Endothelial cell of umbilical vein (primary cell): ENCODE measurements at regions not wholly inside any gene's neighbourhood (a gene's known extent, or its start where the extent isn't known, plus 50 kb on each side); places are given as distances from the start of the nearest gene placed in this dataset.

ENCODE experiments used
- BruUV-seq: library from RNA; stranded (reverse); fragments of 400-500 nt; replicated peaks from 2 replicates; lab custom pipeline; 2021; lab: Mats Ljungman, UMichigan
- CTCF ChIA-PET: fragments of 300-600, 350-600 bp; sonication (Branson Sonifier 250); formaldehyde crosslinking; loops from one replicate; lab custom pipeline; 2021; ENCODE audit warnings: antibody characterized with exemption, inconsistent platforms; lab: Charles Lee
- POLR2A ChIA-PET: fragments of 300-600, 350-600 bp; sonication (Branson Sonifier 250); formaldehyde crosslinking; loops from one replicate; lab custom pipeline; 2021; ENCODE audit warnings: antibody characterized with exemption, inconsistent platforms; lab: Charles Lee
- DNase-seq: peaks from one replicate; pipeline ENCODE4 v3.0.0-alpha.2; 2011; ENCODE audit warnings: low read depth, low spot score
- FAIRE-seq: peaks from 2 replicates; lab custom pipeline; 2011; peaks lifted over from hg19 to GRCh38; lab: Jason Lieb, UNC
- H2AFZ ChIP-seq: 2 replicates; pipeline ENCODE4 v1.6.0; 2012; ENCODE audit warnings: low read depth, low read length, control low read depth, inconsistent platforms
- H3K27ac ChIP-seq: 2 replicates; pipeline ENCODE4 v1.5.1; 2011; ENCODE audit warnings: low read depth, mild to moderate bottlenecking, control low read depth, low read length, moderate library complexity; ENCODE audit not compliant: insufficient read depth
- H3K27me3 ChIP-seq, 2 experiments: 2 replicates each; pipeline versions ENCODE4 v1.6.0 to v1.6.1; 2011; ENCODE audit warnings: low read length in 2 of 2, mixed read lengths in 1 of 2; ENCODE audit not compliant: control insufficient read depth in 2 of 2, insufficient read depth in 2 of 2
- H3K36me3 ChIP-seq, 2 experiments: 2 replicates in 1 of 2; 3 replicates in 1 of 2; pipeline ENCODE4 v1.5.1; 2011; ENCODE audit warnings: low read length in 2 of 2, mild to moderate bottlenecking in 1 of 2, moderate library complexity in 1 of 2; ENCODE audit not compliant: control insufficient read depth in 2 of 2, insufficient read depth in 2 of 2; ENCODE audit errors: extremely low read depth in 1 of 2
- H3K4me1 ChIP-seq: 3 replicates; pipeline ENCODE4 v1.5.1; 2011; ENCODE audit warnings: mild to moderate bottlenecking, low read length; ENCODE audit not compliant: control insufficient read depth, insufficient read depth; ENCODE audit errors: extremely low read depth
- H3K4me2 ChIP-seq: 2 replicates; pipeline ENCODE4 v1.6.1; 2011; ENCODE audit warnings: low read length, control low read depth, mixed read lengths; ENCODE audit not compliant: insufficient read depth
- H3K4me3 ChIP-seq, 3 experiments: fragments of 200-600 bp in 1 of 3; sonication (generic), shearing (Covaris generic) in 1 of 3; replicated peaks in 1 of 3; 2 replicates each; pipeline ENCODE4 v1.5.1; 2011 to 2016; ENCODE audit warnings: control low read depth in 3 of 3, low read length in 3 of 3, mild to moderate bottlenecking in 2 of 3, inconsistent platforms in 1 of 3, low read depth in 1 of 3, moderate library complexity in 1 of 3; ENCODE audit not compliant: insufficient read depth in 1 of 3
- H3K79me2 ChIP-seq: 2 replicates; pipeline ENCODE4 v1.6.0; 2012; ENCODE audit warnings: low read length, inconsistent platforms; ENCODE audit not compliant: control insufficient read depth, insufficient read depth
- H3K9ac ChIP-seq: replicated peaks from 2 replicates; pipeline ENCODE3; 2011; ENCODE audit warnings: low read length, control low read depth; ENCODE audit not compliant: insufficient read depth; ENCODE audit errors: extremely low read depth
- H3K9me1 ChIP-seq: replicated peaks from 3 replicates; pipeline ENCODE4 v1.6.0; 2011; ENCODE audit warnings: mild to moderate bottlenecking, low read length; ENCODE audit not compliant: control insufficient read depth, insufficient read depth; ENCODE audit errors: extremely low read depth
- H3K9me3 ChIP-seq: replicated peaks from 2 replicates; pipeline ENCODE4 v1.5.1; 2012; ENCODE audit warnings: low read length, inconsistent platforms; ENCODE audit not compliant: control insufficient read depth, insufficient read depth
- H4K20me1 ChIP-seq: replicated peaks from 2 replicates; pipeline ENCODE3; 2011; ENCODE audit warnings: mild to moderate bottlenecking, low read length; ENCODE audit not compliant: control insufficient read depth, insufficient read depth; ENCODE audit errors: extremely low read depth
- EZH2 ChIP-seq: IDR thresholded peaks from 2 replicates; pipeline ENCODE4 v1.6.1; 2012; ENCODE audit warnings: borderline replicate concordance, low read depth, mild to moderate bottlenecking, moderate library complexity, low read length, inconsistent platforms; ENCODE audit not compliant: severe bottlenecking
- FOS ChIP-seq: IDR thresholded peaks from 2 replicates; pipeline ENCODE4 v1.6.1; 2011; ENCODE audit warnings: mild to moderate bottlenecking, low read length, moderate library complexity, borderline replicate concordance; ENCODE audit not compliant: insufficient read depth
- GATA2 ChIP-seq: IDR thresholded peaks from 2 replicates; pipeline ENCODE4 v1.7.0; 2011; ENCODE audit warnings: low read depth, mild to moderate bottlenecking, moderate library complexity, mixed read lengths, low read length; ENCODE audit not compliant: insufficient read length, insufficient read depth
- JUN ChIP-seq: IDR thresholded peaks from 2 replicates; pipeline ENCODE4 v1.6.1; 2011; ENCODE audit warnings: borderline replicate concordance, low read depth; ENCODE audit not compliant: insufficient read length, insufficient read depth
- MYC ChIP-seq: IDR thresholded peaks from one replicate; pipeline ENCODE4 v1.6.1; 2011; ENCODE audit warnings: mild to moderate bottlenecking, low read depth, low read length
- POLR2A ChIP-seq: IDR thresholded peaks from 2 replicates; pipeline ENCODE4 v1.6.1; 2012; ENCODE audit warnings: low read depth, mild to moderate bottlenecking, control low read depth, low read length
- POLR2AphosphoS5 ChIP-seq: IDR thresholded peaks from 2 replicates; pipeline ENCODE4 v1.6.1; 2012; ENCODE audit warnings: low read depth, mild to moderate bottlenecking, control low read depth, low read length, moderate library complexity; ENCODE audit not compliant: insufficient read depth
- dilution Hi-C: fragments of 300-500 bp; cut with MboI; formaldehyde crosslinking; loops from one replicate; pipeline ENCODE4 v1.15.0; 2019; ENCODE audit warnings: low sequenced_read_pairs; ENCODE audit not compliant: extremely low pct_ligation_motif_present
- intact Hi-C: fragments of 100-400 bp; cut with micrococcal nuclease; formaldehyde crosslinking; loops from one replicate; pipeline ENCODE4 v1.10.0; 2022
- TF ChIP-seq, protein P1 (sequence below), 2 donors: IDR thresholded peaks; 1 replicate in 1 of 2; 2 replicates in 1 of 2; pipeline ENCODE4 v1.5.1; 2011; ENCODE audit warnings: low read length in 2 of 2, mild to moderate bottlenecking in 2 of 2, moderate library complexity in 2 of 2, control low read depth in 1 of 2, inconsistent platforms in 1 of 2, low read depth in 1 of 2; ENCODE audit not compliant: insufficient read depth in 1 of 2; ENCODE audit errors: extremely low read depth in 1 of 2
- TF ChIP-seq, protein P2 (sequence below): IDR thresholded peaks from 2 replicates; pipeline ENCODE4 v1.6.1; 2011; ENCODE audit not compliant: insufficient read depth, insufficient read length

DNA sequence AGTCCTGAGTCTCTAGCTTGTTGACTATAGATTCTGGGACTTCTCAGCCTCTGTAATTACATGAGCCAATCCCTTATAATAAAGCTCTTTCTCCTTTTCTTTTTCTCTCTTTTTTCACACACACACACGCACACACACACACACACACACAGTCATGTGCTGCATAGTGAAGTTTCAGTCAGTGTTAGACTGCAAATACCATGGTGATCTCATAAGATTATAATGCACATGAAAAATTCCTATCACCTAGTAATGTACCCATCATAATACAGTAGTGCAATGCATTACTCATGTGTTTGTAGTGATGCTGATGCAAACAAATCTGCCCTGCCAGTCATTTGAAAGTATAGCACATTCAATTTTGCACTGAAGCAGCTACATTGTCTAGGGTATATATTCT, 558.2 kb downstream of the SUCLG1 start:
- no peaks in the 10 kb centered on the region for H3K27me3 ChIP-seq
- TF ChIP-seq EZH2 (no peak), GATA2 (no peak), JUN (no peak), POLR2AphosphoS5 (no peak), POLR2A (no peak), FOS (no peak), MYC (no peak)
- TF ChIP-seq, protein P1, sequence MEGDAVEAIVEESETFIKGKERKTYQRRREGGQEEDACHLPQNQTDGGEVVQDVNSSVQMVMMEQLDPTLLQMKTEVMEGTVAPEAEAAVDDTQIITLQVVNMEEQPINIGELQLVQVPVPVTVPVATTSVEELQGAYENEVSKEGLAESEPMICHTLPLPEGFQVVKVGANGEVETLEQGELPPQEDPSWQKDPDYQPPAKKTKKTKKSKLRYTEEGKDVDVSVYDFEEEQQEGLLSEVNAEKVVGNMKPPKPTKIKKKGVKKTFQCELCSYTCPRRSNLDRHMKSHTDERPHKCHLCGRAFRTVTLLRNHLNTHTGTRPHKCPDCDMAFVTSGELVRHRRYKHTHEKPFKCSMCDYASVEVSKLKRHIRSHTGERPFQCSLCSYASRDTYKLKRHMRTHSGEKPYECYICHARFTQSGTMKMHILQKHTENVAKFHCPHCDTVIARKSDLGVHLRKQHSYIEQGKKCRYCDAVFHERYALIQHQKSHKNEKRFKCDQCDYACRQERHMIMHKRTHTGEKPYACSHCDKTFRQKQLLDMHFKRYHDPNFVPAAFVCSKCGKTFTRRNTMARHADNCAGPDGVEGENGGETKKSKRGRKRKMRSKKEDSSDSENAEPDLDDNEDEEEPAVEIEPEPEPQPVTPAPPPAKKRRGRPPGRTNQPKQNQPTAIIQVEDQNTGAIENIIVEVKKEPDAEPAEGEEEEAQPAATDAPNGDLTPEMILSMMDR (IDR thresholded peaks at IDR 0.05; ENCODE audit: extremely low read depth in 1 of 2, insufficient read depth in 1 of 2, low read depth in 1 of 2, low read length in 2 of 2) = no peak
- TF ChIP-seq, protein P2, sequence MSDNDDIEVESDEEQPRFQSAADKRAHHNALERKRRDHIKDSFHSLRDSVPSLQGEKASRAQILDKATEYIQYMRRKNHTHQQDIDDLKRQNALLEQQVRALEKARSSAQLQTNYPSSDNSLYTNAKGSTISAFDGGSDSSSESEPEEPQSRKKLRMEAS = no peak
- H3K79me2 ChIP-seq = no peaks in the 10 kb centered on the region
- no peak overlapping the region for H3K4me3 ChIP-seq
- H4K20me1 ChIP-seq = no peaks in the 10 kb centered on the region
- no TSS peak for BruUV-seq
- no peak overlapping the region for H3K4me2 ChIP-seq
- H3K9ac ChIP-seq = no peak overlapping the region
- dilution Hi-C loops (no loop called here), intact Hi-C loops (no loop called here)
- H3K9me1 ChIP-seq = no peaks in the 10 kb centered on the region
- no peaks in the 10 kb centered on the region for H3K9me3 ChIP-seq
- no peaks in the 10 kb centered on the region for H3K4me1 ChIP-seq
- no peaks in the 10 kb centered on the region for H3K36me3 ChIP-seq
- POLR2A ChIA-PET = no interaction called here
- no peak overlapping the region for H2AFZ ChIP-seq
- no peak for DNase-seq
- CTCF ChIA-PET = no interaction called here
- FAIRE-seq = no peak
- H3K27ac ChIP-seq = no peak overlapping the region
